Keratinocyte (primary cell): ENCODE measurements at regions not wholly inside any gene's neighbourhood (a gene's known extent, or its start where the extent isn't known, plus 50 kb on each side); places are given as distances from the start of the nearest gene placed in this dataset.

Source experiments
- EZH2 ChIP-seq: IDR thresholded peaks from one replicate; pipeline ENCODE4 v1.6.1; 2012; ENCODE audit warnings: inconsistent platforms, mild to moderate bottlenecking, low read length, moderate library complexity
- TF ChIP-seq, protein P1 (sequence below), 3 experiments: IDR thresholded peaks in 1 of 3; conservative IDR thresholded peaks in 1 of 3; optimal IDR thresholded peaks in 1 of 3; 2 replicates in 2 of 3; 3 replicates in 1 of 3; pipeline versions ENCODE3 to v1.5.1; 2011; ENCODE audit warnings: low read length in 3 of 3, mild to moderate bottlenecking in 3 of 3, moderate library complexity in 2 of 3, control low read depth in 1 of 3, inconsistent platforms in 1 of 3; ENCODE audit not compliant: insufficient read depth in 2 of 3; ENCODE audit errors: extremely low read depth in 1 of 3

DNA sequence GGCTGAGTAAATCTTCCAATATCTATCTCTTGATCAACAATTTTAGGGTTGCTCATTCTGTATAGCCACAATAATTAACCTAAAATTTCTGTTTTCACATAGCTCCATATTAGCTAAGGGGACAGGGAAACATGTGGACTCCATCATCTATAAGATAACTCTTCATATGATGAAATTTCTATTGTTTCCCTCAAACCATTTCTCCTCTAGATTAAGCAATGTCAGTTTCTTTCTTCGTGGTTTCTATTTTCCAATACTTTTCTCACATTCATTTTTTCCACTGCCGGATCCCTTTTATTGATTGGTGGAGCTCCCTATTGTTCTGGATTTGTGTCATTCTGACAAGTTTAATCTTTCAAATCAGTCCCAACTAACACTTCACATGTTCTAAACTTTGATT lies 1221.3 kb upstream of the ZEB2 start:
- TF ChIP-seq, protein P1, sequence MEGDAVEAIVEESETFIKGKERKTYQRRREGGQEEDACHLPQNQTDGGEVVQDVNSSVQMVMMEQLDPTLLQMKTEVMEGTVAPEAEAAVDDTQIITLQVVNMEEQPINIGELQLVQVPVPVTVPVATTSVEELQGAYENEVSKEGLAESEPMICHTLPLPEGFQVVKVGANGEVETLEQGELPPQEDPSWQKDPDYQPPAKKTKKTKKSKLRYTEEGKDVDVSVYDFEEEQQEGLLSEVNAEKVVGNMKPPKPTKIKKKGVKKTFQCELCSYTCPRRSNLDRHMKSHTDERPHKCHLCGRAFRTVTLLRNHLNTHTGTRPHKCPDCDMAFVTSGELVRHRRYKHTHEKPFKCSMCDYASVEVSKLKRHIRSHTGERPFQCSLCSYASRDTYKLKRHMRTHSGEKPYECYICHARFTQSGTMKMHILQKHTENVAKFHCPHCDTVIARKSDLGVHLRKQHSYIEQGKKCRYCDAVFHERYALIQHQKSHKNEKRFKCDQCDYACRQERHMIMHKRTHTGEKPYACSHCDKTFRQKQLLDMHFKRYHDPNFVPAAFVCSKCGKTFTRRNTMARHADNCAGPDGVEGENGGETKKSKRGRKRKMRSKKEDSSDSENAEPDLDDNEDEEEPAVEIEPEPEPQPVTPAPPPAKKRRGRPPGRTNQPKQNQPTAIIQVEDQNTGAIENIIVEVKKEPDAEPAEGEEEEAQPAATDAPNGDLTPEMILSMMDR (optimal IDR thresholded peaks at IDR 0.05 in 1 of 3, IDR thresholded peaks at IDR 0.05 in 1 of 3, conservative IDR thresholded peaks at IDR 0.05 in 1 of 3; ENCODE audit: extremely low read depth in 1 of 3, insufficient read depth in 2 of 3, low read length in 3 of 3): no peak
- TF ChIP-seq EZH2: no peak
